Uterus (tissue), 3 donors: ENCODE measurements at regions not wholly inside any gene's neighbourhood (a gene's known extent, or its start where the extent isn't known, plus 50 kb on each side); places are given as distances from the start of the nearest gene placed in this dataset.

ENCODE experiments used
- DNase-seq, 2 donors: peaks; one replicate each; pipeline ENCODE4 v3.0.0-alpha.2; 2019 to 2020
- H3K27ac ChIP-seq, 2 donors: fragments of 200-600 bp; sonication (generic); 1 replicate in 1 of 2; 2 replicates in 1 of 2; pipeline ENCODE4 v1.5.1; 2016 to 2018
- H3K27me3 ChIP-seq, 2 donors: fragments of 200-600 bp; sonication (generic); one replicate each; pipeline ENCODE4 v1.5.1; 2018 to 2019; ENCODE audit warnings: control low read depth in 1 of 2
- H3K36me3 ChIP-seq, 2 donors: fragments of 200-600 bp; sonication (generic); one replicate each; pipeline ENCODE4 v1.5.1; 2019; ENCODE audit warnings: control low read depth in 1 of 2
- H3K4me1 ChIP-seq, 2 donors: fragments of 200-600 bp; sonication (generic); one replicate each; pipeline ENCODE4 v1.5.1; 2018 to 2019; ENCODE audit warnings: control low read depth in 1 of 2
- H3K4me3 ChIP-seq, 2 donors: fragments of 200-600 bp; sonication (generic); 1 replicate in 1 of 2; 2 replicates in 1 of 2; pipeline ENCODE4 v1.5.1; 2018 to 2019; ENCODE audit warnings: mild to moderate bottlenecking in 1 of 2
- H3K9me3 ChIP-seq, 2 donors: fragments of 200-600 bp; sonication (generic); one replicate each; pipeline ENCODE4 v1.5.1; 2019; ENCODE audit warnings: control low read depth in 1 of 2
- POLR2A ChIP-seq, 2 donors: fragments of 450-650 bp; IDR thresholded peaks; one replicate each; pipeline ENCODE4 v1.6.1; 2016; ENCODE audit warnings: antibody characterized with exemption in 2 of 2, mild to moderate bottlenecking in 1 of 2, moderate library complexity in 1 of 2
- intact Hi-C: fragments of 100-400 bp; cut with DNase I; formaldehyde crosslinking; loops from one replicate; pipeline ENCODE4 v1.15.1; 2023; ENCODE audit warnings: low total_unique reads
- TF ChIP-seq, protein P1 (sequence below), 4 experiments: fragments of 200-600 bp in 2 of 4; fragments of 450-650 bp in 2 of 4; sonication (generic) in 2 of 4; IDR thresholded peaks; one replicate each; pipeline ENCODE4 v1.5.1; 2016 to 2019; ENCODE audit warnings: antibody characterized with exemption in 4 of 4, mild to moderate bottlenecking in 2 of 4, moderate library complexity in 1 of 4
- donor health status: DM: yes; HTN: yes; CAD: no.

GRCh38 chr14:31947076-31947475 is 130.0 kb upstream of the ARHGAP5 start:
- Histone ChIP-seq H3K4me1 (no peaks in the 10 kb centered on the region), H3K36me3 (no peaks in the 10 kb centered on the region), H3K27me3 (no peaks in the 10 kb centered on the region), H3K4me3 (no peak overlapping the region), H3K27ac (no peak overlapping the region), H3K9me3 (no peaks in the 10 kb centered on the region)
- TF ChIP-seq, protein P1, sequence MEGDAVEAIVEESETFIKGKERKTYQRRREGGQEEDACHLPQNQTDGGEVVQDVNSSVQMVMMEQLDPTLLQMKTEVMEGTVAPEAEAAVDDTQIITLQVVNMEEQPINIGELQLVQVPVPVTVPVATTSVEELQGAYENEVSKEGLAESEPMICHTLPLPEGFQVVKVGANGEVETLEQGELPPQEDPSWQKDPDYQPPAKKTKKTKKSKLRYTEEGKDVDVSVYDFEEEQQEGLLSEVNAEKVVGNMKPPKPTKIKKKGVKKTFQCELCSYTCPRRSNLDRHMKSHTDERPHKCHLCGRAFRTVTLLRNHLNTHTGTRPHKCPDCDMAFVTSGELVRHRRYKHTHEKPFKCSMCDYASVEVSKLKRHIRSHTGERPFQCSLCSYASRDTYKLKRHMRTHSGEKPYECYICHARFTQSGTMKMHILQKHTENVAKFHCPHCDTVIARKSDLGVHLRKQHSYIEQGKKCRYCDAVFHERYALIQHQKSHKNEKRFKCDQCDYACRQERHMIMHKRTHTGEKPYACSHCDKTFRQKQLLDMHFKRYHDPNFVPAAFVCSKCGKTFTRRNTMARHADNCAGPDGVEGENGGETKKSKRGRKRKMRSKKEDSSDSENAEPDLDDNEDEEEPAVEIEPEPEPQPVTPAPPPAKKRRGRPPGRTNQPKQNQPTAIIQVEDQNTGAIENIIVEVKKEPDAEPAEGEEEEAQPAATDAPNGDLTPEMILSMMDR (IDR thresholded peaks at IDR 0.05) = no peak
- no peak for TF ChIP-seq POLR2A (IDR thresholded peaks at IDR 0.05)
- intact Hi-C loops = no loop called here
- no peak for DNase-seq

DNA sequence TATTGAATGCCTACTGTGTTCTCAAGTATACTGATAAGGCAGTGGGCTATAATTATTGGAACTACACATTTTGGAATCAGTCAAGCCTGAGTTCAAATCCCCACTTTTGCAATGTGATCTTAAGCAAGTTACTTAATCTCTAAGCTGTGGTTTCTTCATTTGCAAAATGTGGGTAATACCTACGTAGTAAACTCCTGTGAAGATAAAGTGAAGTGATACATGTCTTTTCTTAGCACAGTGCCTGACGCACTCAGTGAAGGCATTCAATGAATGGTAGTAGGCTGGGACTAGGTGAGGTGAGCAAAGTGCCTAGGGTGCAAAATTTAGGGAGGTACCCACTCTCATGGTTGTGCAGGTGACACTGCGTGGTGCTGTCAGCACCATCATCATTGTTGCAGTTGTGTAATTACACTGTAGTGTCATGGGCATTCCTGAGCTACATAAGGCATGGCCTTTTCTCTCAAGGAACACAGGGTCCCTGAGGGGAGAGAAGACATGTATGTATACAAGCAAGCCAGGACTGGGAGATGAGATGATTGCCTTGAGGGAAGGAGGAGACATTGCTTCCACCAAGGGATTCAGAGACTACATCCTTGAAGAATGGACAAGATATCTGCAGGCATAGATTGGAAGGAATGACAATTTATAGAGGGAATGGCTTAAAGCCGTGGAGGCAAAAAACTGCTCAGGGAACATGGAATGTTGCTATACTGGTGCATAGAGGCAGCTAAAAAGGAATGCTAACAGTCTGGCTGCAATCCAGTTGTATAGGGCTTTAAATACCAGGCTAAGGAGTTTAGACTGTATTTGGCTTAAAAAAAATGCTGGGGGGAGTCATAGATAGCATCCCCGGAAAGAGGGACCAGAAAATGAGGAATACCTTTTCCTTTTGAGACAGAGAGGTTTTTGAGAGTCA is 129.2 kb upstream of the ARHGAP5 start:
- no peaks in the 10 kb centered on the region for H3K27me3 ChIP-seq
- no peaks in the 10 kb centered on the region for H3K4me1 ChIP-seq
- H3K4me3 ChIP-seq = no peak overlapping the region
- no peaks in the 10 kb centered on the region for H3K36me3 ChIP-seq
- TF ChIP-seq POLR2A (IDR thresholded peaks at IDR 0.05) = no peak
- TF ChIP-seq, protein P1 (IDR thresholded peaks at IDR 0.05) = no peak
- H3K27ac ChIP-seq = no peak overlapping the region
- no peaks in the 10 kb centered on the region for H3K9me3 ChIP-seq
- DNase-seq = no peak
- intact Hi-C loops = no loop called here

- no peaks in the 10 kb centered on the region for H3K4me1 ChIP-seq
- no peaks in the 10 kb centered on the region for H3K9me3 ChIP-seq
- H3K4me3 ChIP-seq = no peak overlapping the region
- H3K36me3 ChIP-seq = no peaks in the 10 kb centered on the region
- no peak for TF ChIP-seq POLR2A (IDR thresholded peaks at IDR 0.05)
- TF ChIP-seq, protein P1 (IDR thresholded peaks at IDR 0.05) = no peak
- H3K27ac ChIP-seq = no peak overlapping the region
- no peaks in the 10 kb centered on the region for H3K27me3 ChIP-seq
- DNase-seq = no peak
- intact Hi-C loops = no loop called here
These were observed 127.4 kb upstream of the ARHGAP5 start for GRCh38 chr14:31949709-31950108.

GRCh38 chr14:31950331-31950730 is 126.8 kb upstream of the ARHGAP5 start:
- Histone ChIP-seq H3K9me3 (no peaks in the 10 kb centered on the region), H3K4me3 (no peak overlapping the region), H3K27ac (peak overlapping the region in 1 of 2 donors; percentile 60), H3K4me1 (no peaks in the 10 kb centered on the region), H3K27me3 (no peaks in the 10 kb centered on the region), H3K36me3 (no peaks in the 10 kb centered on the region)
- DNase-seq = no peak
- intact Hi-C loops = no loop called here
- no peak for TF ChIP-seq POLR2A (IDR thresholded peaks at IDR 0.05)
- TF ChIP-seq, protein P1 (IDR thresholded peaks at IDR 0.05) = no peak
